ENCODE measurements at regions not wholly inside any gene's neighbourhood (a gene's known extent, or its start where the extent isn't known, plus 50 kb on each side); places are given as distances from the start of the nearest gene placed in this dataset.

DNA sequence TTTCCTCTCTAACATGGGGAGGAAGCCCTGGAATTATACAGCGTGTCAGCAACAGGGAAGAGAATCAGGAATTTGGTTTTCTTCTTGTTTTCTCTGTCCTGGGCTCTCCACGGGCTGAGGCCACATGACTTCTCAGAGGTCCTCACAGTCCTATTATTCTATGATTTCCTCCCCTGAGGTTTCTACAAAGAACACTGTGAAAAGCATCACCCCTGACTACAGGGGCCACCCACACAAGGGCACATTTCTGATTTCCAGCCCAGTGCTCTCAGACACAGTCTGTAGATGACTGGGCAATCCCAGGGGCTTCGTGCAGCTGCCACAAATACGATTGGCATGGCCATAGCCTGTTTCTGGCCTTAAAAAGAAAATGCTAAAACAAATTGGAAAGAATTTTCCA is 284.9 kb downstream of the CEMIP2 start:
- Histone ChIP-seq H3K4me3 (ENCODE audit: low read depth, low read length) (no peak overlapping the region), H3K36me3 (ENCODE audit: control insufficient read depth, insufficient read depth, low read length) (no peaks in the 10 kb centered on the region), H3K27me3 (ENCODE audit: control insufficient read depth, insufficient read depth, low read length) (no peaks in the 10 kb centered on the region)
- FAIRE-seq (no peak), DNase-seq (ENCODE audit: low read depth) (no peak)
- TF ChIP-seq, protein P1, sequence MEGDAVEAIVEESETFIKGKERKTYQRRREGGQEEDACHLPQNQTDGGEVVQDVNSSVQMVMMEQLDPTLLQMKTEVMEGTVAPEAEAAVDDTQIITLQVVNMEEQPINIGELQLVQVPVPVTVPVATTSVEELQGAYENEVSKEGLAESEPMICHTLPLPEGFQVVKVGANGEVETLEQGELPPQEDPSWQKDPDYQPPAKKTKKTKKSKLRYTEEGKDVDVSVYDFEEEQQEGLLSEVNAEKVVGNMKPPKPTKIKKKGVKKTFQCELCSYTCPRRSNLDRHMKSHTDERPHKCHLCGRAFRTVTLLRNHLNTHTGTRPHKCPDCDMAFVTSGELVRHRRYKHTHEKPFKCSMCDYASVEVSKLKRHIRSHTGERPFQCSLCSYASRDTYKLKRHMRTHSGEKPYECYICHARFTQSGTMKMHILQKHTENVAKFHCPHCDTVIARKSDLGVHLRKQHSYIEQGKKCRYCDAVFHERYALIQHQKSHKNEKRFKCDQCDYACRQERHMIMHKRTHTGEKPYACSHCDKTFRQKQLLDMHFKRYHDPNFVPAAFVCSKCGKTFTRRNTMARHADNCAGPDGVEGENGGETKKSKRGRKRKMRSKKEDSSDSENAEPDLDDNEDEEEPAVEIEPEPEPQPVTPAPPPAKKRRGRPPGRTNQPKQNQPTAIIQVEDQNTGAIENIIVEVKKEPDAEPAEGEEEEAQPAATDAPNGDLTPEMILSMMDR (IDR thresholded peaks at IDR 0.05; ENCODE audit: insufficient read depth, low read length, severe bottlenecking), result no peak

DNA sequence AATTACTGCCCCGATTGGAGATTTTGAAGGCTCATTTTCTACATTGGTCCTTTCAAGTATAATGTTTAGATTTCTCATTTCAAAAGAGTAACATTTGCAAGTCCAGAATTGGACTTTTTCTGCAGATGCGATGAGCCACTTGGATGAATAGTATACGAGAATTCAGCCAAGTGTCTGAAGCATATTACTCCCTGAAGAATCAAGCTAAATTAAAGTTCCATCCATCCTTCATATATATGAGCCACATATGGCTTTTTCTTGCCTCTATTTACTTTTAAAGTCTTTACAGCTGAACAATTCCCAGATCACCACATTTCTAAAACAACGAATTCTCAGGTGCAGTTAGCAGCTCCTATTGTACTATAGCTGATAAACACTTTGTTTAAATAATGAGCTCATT is 288.7 kb downstream of the CEMIP2 start:
- Histone ChIP-seq H3K4me3 (ENCODE audit: low read depth, low read length) (no peak overlapping the region), H3K36me3 (ENCODE audit: control insufficient read depth, insufficient read depth, low read length) (no peaks in the 10 kb centered on the region), H3K27me3 (ENCODE audit: control insufficient read depth, insufficient read depth, low read length) (peaks cover 2% of the 10 kb centered on the region)
- no peak for DNase-seq (ENCODE audit: low read depth)
- FAIRE-seq, result no peak
- TF ChIP-seq, protein P1 (IDR thresholded peaks at IDR 0.05; ENCODE audit: insufficient read depth, low read length, severe bottlenecking), result no peak

DNA sequence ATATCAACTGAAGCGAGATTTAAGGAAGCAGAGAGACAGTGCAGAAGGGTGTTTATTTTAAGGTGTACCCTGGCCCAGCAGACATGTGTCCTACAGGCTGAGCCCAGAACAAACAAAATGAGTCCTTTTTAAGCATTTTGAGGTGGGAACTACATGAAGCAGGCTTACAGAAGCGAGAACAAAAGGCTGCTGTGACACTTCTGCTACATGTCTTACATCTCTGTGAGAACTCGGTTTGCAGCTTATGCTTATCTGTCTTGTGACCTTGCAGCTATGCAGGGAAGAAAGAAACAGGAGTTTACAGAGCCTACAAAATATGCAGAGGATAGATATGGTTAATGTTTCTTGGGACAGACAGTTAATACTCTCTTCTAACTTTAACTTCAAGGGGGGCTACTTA is 295.9 kb downstream of the CEMIP2 start:
- no peak overlapping the region for H3K4me3 ChIP-seq (ENCODE audit: low read depth, low read length)
- FAIRE-seq, result no peak
- no peaks in the 10 kb centered on the region for H3K27me3 ChIP-seq (ENCODE audit: control insufficient read depth, insufficient read depth, low read length)
- DNase-seq (ENCODE audit: low read depth), result no peak
- TF ChIP-seq, protein P1 (IDR thresholded peaks at IDR 0.05; ENCODE audit: insufficient read depth, low read length, severe bottlenecking), result no peak
- no peaks in the 10 kb centered on the region for H3K36me3 ChIP-seq (ENCODE audit: control insufficient read depth, insufficient read depth, low read length)

DNA sequence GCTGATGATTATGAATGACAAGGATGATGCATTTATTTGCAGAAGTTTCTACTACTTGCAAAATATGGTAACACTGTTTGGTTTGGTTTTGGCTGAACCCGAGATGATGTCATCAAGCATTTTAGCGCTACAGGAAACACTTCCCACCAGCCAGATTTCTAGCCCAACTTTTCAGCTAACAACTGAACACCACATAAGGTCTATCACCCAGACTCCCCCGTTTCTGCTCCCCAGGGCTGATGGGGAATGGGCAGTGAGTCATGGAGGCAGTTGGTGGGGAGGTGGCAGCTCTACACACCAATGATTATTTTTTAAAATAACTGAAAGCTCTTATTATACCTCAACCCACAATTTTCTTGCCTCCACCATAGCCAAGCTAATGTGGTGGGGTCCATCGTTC is 302.9 kb downstream of the CEMIP2 start:
- DNase-seq (ENCODE audit: low read depth) (no peak), FAIRE-seq (no peak)
- no peak overlapping the region for H3K4me3 ChIP-seq (ENCODE audit: low read depth, low read length)
- H3K36me3 ChIP-seq (ENCODE audit: control insufficient read depth, insufficient read depth, low read length), result no peaks in the 10 kb centered on the region
- no peaks in the 10 kb centered on the region for H3K27me3 ChIP-seq (ENCODE audit: control insufficient read depth, insufficient read depth, low read length)
- TF ChIP-seq, protein P1 (IDR thresholded peaks at IDR 0.05; ENCODE audit: insufficient read depth, low read length, severe bottlenecking), result no peak

DNA sequence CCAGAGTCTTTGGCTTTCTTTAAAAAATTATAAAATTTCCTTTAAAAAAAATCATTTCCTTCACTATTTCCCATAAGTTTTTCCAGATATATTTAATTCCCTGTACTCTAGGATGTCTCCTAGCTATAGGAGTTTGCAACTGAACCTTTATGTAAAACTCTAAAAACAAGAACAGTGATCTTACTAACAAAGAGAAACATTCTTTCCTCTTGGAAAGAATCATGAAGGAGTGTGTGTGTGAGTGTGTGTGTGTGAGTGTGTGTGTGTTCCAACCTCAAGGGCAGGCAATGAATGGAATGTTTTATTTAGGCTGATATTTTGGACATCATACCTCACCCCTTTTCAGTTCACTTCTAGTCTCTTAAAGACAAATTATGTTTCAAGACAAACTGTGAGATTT is 309.2 kb downstream of the CEMIP2 start:
- Histone ChIP-seq H3K4me3 (ENCODE audit: low read depth, low read length) (no peak overlapping the region), H3K27me3 (ENCODE audit: control insufficient read depth, insufficient read depth, low read length) (no peaks in the 10 kb centered on the region), H3K36me3 (ENCODE audit: control insufficient read depth, insufficient read depth, low read length) (no peaks in the 10 kb centered on the region)
- DNase-seq (ENCODE audit: low read depth) (no peak), FAIRE-seq (no peak)
- TF ChIP-seq, protein P1 (IDR thresholded peaks at IDR 0.05; ENCODE audit: insufficient read depth, low read length, severe bottlenecking), result no peak

Data from bronchial epithelial cell (primary cell).